Panc1 (cell line): ENCODE measurements at regions not wholly inside any gene's neighbourhood (a gene's known extent, or its start where the extent isn't known, plus 50 kb on each side); places are given as distances from the start of the nearest gene placed in this dataset.
A peak's percentile ranks its signal among the peaks of the same experiment; 100 is the strongest.

Experiments used
- POLR2AphosphoS5 ChIP-seq: IDR thresholded peaks from 2 replicates; pipeline ENCODE4 v1.6.1; 2012; ENCODE audit warnings: mild to moderate bottlenecking, low read depth, low read length, moderate library complexity
- TF ChIP-seq, protein P1 (sequence below): fragments of 450-650 bp; IDR thresholded peaks from 2 replicates; pipeline ENCODE4 v1.5.1; 2017; ENCODE audit warnings: mild to moderate bottlenecking
- TF ChIP-seq, protein P2 (sequence below), 2 experiments: IDR thresholded peaks; 2 replicates each; pipeline ENCODE4 v1.6.1; 2011 to 2012; ENCODE audit warnings: low read depth in 2 of 2, control low read depth in 1 of 2, low read length in 1 of 2, mild to moderate bottlenecking in 1 of 2, moderate library complexity in 1 of 2; ENCODE audit not compliant: insufficient read depth in 1 of 2

DNA sequence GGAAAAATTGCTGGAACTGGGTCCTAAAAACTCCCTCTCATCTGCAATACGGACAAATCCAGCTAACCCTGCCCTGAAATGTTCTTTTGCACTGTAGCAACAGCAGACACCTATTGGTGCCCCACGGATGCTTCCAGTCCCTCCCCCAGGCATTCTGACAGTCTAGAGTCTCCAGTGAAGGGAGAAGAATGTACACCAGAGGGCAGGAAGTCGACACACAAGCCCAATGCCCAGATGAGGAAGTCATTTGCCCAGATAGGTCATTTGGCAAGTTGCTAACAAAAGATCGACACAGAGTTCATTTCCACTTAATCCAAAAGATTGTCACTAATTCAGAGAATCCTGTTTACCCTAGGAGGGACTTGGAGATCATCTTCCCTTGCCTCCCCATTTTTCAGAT lies 293.0 kb upstream of the PRDM1 start:
- TF ChIP-seq, protein P1, sequence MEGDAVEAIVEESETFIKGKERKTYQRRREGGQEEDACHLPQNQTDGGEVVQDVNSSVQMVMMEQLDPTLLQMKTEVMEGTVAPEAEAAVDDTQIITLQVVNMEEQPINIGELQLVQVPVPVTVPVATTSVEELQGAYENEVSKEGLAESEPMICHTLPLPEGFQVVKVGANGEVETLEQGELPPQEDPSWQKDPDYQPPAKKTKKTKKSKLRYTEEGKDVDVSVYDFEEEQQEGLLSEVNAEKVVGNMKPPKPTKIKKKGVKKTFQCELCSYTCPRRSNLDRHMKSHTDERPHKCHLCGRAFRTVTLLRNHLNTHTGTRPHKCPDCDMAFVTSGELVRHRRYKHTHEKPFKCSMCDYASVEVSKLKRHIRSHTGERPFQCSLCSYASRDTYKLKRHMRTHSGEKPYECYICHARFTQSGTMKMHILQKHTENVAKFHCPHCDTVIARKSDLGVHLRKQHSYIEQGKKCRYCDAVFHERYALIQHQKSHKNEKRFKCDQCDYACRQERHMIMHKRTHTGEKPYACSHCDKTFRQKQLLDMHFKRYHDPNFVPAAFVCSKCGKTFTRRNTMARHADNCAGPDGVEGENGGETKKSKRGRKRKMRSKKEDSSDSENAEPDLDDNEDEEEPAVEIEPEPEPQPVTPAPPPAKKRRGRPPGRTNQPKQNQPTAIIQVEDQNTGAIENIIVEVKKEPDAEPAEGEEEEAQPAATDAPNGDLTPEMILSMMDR: peak; percentile 27; the same call in 1 of the 2 replicates
- TF ChIP-seq, protein P2, sequence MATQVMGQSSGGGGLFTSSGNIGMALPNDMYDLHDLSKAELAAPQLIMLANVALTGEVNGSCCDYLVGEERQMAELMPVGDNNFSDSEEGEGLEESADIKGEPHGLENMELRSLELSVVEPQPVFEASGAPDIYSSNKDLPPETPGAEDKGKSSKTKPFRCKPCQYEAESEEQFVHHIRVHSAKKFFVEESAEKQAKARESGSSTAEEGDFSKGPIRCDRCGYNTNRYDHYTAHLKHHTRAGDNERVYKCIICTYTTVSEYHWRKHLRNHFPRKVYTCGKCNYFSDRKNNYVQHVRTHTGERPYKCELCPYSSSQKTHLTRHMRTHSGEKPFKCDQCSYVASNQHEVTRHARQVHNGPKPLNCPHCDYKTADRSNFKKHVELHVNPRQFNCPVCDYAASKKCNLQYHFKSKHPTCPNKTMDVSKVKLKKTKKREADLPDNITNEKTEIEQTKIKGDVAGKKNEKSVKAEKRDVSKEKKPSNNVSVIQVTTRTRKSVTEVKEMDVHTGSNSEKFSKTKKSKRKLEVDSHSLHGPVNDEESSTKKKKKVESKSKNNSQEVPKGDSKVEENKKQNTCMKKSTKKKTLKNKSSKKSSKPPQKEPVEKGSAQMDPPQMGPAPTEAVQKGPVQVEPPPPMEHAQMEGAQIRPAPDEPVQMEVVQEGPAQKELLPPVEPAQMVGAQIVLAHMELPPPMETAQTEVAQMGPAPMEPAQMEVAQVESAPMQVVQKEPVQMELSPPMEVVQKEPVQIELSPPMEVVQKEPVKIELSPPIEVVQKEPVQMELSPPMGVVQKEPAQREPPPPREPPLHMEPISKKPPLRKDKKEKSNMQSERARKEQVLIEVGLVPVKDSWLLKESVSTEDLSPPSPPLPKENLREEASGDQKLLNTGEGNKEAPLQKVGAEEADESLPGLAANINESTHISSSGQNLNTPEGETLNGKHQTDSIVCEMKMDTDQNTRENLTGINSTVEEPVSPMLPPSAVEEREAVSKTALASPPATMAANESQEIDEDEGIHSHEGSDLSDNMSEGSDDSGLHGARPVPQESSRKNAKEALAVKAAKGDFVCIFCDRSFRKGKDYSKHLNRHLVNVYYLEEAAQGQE (IDR thresholded peaks at IDR 0.05; ENCODE audit: insufficient read depth in 1 of 2, low read depth in 2 of 2, low read length in 1 of 2): no peak
- no peak for TF ChIP-seq POLR2AphosphoS5
